A673 (cell line): ENCODE measurements at regions not wholly inside any gene's neighbourhood (a gene's known extent, or its start where the extent isn't known, plus 50 kb on each side); places are given as distances from the start of the nearest gene placed in this dataset.

Experiments
- BruUV-seq: library from RNA; stranded (reverse); fragments of 400-500 nt; replicated peaks from 2 replicates; lab custom pipeline; 2021; lab: Mats Ljungman, UMichigan
- CTCF ChIA-PET: fragments of 300-600 bp; sonication (Branson Sonifier 250); formaldehyde crosslinking; loops from one replicate; lab custom pipeline; 2022; ENCODE audit warnings: antibody characterized with exemption; lab: Charles Lee
- POLR2A ChIA-PET: fragments of 300-600 bp; sonication (Branson Sonifier 250); formaldehyde crosslinking; loops from one replicate; lab custom pipeline; 2022; ENCODE audit warnings: antibody characterized with exemption; ENCODE audit not compliant: low non-redundant PET; lab: Charles Lee
- DNase-seq: peaks from one replicate; pipeline ENCODE4 v3.0.0-alpha.2; 2015; ENCODE audit warnings: low spot score
- H3K27ac ChIP-seq: fragments of 200-600 bp; sonication (generic); 2 replicates; pipeline ENCODE4 v1.5.1; 2016; ENCODE audit warnings: mixed run types, low read depth, mild to moderate bottlenecking, mixed read lengths, antibody characterized with exemption, low read length; ENCODE audit not compliant: poor library complexity, severe bottlenecking
- H3K27me3 ChIP-seq: fragments of 200-600 bp; sonication (generic); replicated peaks from 2 replicates; pipeline ENCODE4 v1.6.1; 2017; ENCODE audit warnings: mixed run types, low read depth, mild to moderate bottlenecking, mixed read lengths, antibody characterized with exemption, low read length; ENCODE audit not compliant: insufficient read depth, poor library complexity
- H3K36me3 ChIP-seq: fragments of 200-600 bp; sonication (generic); 2 replicates; pipeline ENCODE4 v1.6.1; 2016; ENCODE audit warnings: mixed run types, mild to moderate bottlenecking, mixed read lengths, antibody characterized with exemption, low read length; ENCODE audit not compliant: insufficient read depth, poor library complexity, severe bottlenecking
- H3K4me1 ChIP-seq: fragments of 200-600 bp; sonication (generic); 2 replicates; pipeline ENCODE4 v1.6.1; 2017; ENCODE audit warnings: mixed run types, mild to moderate bottlenecking, mixed read lengths, antibody characterized with exemption, low read length; ENCODE audit not compliant: insufficient read depth, poor library complexity, severe bottlenecking
- H3K4me3 ChIP-seq: fragments of 200-600 bp; sonication (generic); 2 replicates; pipeline ENCODE4 v1.5.1; 2016; ENCODE audit warnings: low read depth, mixed run types, mild to moderate bottlenecking, mixed read lengths, low read length; ENCODE audit not compliant: poor library complexity, severe bottlenecking
- H3K9me3 ChIP-seq: fragments of 200-600 bp; sonication (generic); 2 replicates; pipeline ENCODE4 v1.6.1; 2016; ENCODE audit warnings: mixed run types, low read depth, mild to moderate bottlenecking, mixed read lengths, antibody characterized with exemption, low read length; ENCODE audit not compliant: poor library complexity, severe bottlenecking
- CTCF ChIP-seq: fragments of 300-800, 200-600 bp; sonication (generic); conservative IDR thresholded peaks from 2 replicates; pipeline ENCODE4 v1.5.1; 2017; ENCODE audit warnings: low read depth, mild to moderate bottlenecking, antibody characterized with exemption, low read length, moderate library complexity, mixed read lengths
- EZH2 ChIP-seq: fragments of 200-600 bp; sonication (generic); IDR thresholded peaks from 2 replicates; pipeline ENCODE4 v1.6.1; 2017; ENCODE audit warnings: borderline replicate concordance, low read depth, mild to moderate bottlenecking, mixed read lengths, antibody characterized with exemption, low read length; ENCODE audit not compliant: poor library complexity, severe bottlenecking
- intact Hi-C: fragments of 100-400 bp; cut with micrococcal nuclease; formaldehyde crosslinking; loops from one replicate; pipeline ENCODE4 v1.10.0; 2022; ENCODE audit not compliant: unreplicated experiment

GRCh38 chr12:19848421-19848820 is 409.1 kb downstream of the AEBP2 start:
- TF ChIP-seq EZH2 (no peak), CTCF (no peak)
- Histone ChIP-seq H3K27ac (no peak overlapping the region), H3K4me1 (no peaks in the 10 kb centered on the region), H3K9me3 (no peaks in the 10 kb centered on the region), H3K4me3 (no peak overlapping the region), H3K36me3 (no peaks in the 10 kb centered on the region), H3K27me3 (peaks cover 15% of the 10 kb centered on the region)
- BruUV-seq, result no TSS peak
- DNase-seq, result peak; percentile 10
- CTCF ChIA-PET, result interaction anchor here (0.5 kb wide), 1 partner anchor 108 kb away, joined by 5 read pairs; no protein-coding TSS in a partner anchor
- POLR2A ChIA-PET, result no interaction called here
- intact Hi-C loops, result no loop called here

DNA sequence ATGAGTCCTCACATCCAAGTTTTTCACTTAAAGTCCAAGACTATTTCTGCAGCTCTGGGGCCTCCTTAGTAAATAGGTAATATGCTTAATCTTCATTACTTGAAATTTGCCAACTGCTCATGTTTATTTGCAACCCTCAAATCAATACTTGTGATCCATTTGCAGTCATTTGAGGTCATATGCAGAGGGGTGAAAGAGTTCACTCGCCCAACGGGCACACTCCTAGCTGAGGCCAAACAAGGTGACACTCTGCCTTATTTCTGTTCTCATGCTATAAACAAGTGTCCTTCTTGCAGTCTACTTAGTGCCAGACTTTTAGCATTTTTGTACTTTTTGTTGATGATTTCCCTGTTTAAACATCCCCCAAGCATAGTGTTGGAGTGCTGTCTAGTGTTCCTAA is 409.9 kb downstream of the AEBP2 start:
- DNase-seq, result no peak
- peaks cover 15% of the 10 kb centered on the region for H3K27me3 ChIP-seq
- CTCF ChIA-PET, result no interaction called here
- POLR2A ChIA-PET, result no interaction called here
- no peaks in the 10 kb centered on the region for H3K36me3 ChIP-seq
- no peak overlapping the region for H3K27ac ChIP-seq
- BruUV-seq, result no TSS peak
- no peaks in the 10 kb centered on the region for H3K4me1 ChIP-seq
- TF ChIP-seq EZH2 (no peak), CTCF (no peak)
- no peaks in the 10 kb centered on the region for H3K9me3 ChIP-seq
- intact Hi-C loops, result no loop called here
- H3K4me3 ChIP-seq, result no peak overlapping the region

- Histone ChIP-seq H3K4me1 (no peaks in the 10 kb centered on the region), H3K36me3 (no peaks in the 10 kb centered on the region), H3K9me3 (no peaks in the 10 kb centered on the region), H3K4me3 (no peak overlapping the region), H3K27me3 (peaks cover 17% of the 10 kb centered on the region), H3K27ac (no peak overlapping the region)
- ChIA-PET POLR2A (no interaction called here), CTCF (no interaction called here)
- TF ChIP-seq EZH2, result no peak
- no peak for TF ChIP-seq CTCF
- intact Hi-C loops, result no loop called here
- DNase-seq, result no peak
- no TSS peak for BruUV-seq
Observed at GRCh38 chr12:19850346-19851065, 411.2 kb downstream of the AEBP2 start.
